Chondrocyte (in vitro differentiated cells): ENCODE measurements at regions not wholly inside any gene's neighbourhood (a gene's known extent, or its start where the extent isn't known, plus 50 kb on each side); places are given as distances from the start of the nearest gene placed in this dataset.
A peak's percentile ranks its signal among the peaks of the same experiment; 100 is the strongest.

Experiments
- DNase-seq: peaks from one replicate; pipeline ENCODE4 v3.0.0; 2021; ENCODE audit warnings: mixed read lengths, low spot score
- H3K27ac Mint-ChIP-seq: one replicate; pipeline ENCODE4 v1.8.0; 2021; ENCODE audit warnings: mild to moderate bottlenecking, moderate library complexity, mixed read lengths; ENCODE audit not compliant: unreplicated experiment
- H3K27me3 Mint-ChIP-seq: 2 replicates; pipeline ENCODE4 v1.8.0; 2021; ENCODE audit warnings: low read depth, mixed read lengths
- H3K36me3 Mint-ChIP-seq: 2 replicates; pipeline ENCODE4 v1.8.0; 2021; ENCODE audit warnings: low read depth, mixed read lengths
- H3K4me1 Mint-ChIP-seq: 2 replicates; pipeline ENCODE4 v1.8.0; 2021; ENCODE audit warnings: low read depth, mild to moderate bottlenecking, mixed read lengths
- H3K4me3 Mint-ChIP-seq: one replicate; pipeline ENCODE4 v1.8.0; 2021; ENCODE audit warnings: mild to moderate bottlenecking, moderate library complexity, mixed read lengths; ENCODE audit not compliant: unreplicated experiment
- H3K9me3 Mint-ChIP-seq: 2 replicates; pipeline ENCODE4 v1.8.0; 2021; ENCODE audit warnings: low read depth, mixed read lengths
- CTCF ChIP-seq: fragments of 200-600 bp; sonication (generic); IDR thresholded peaks from 2 replicates; pipeline ENCODE4 v1.5.0; 2021; ENCODE audit warnings: antibody characterized with exemption, mild to moderate bottlenecking, moderate library complexity

- no peak overlapping the region for H3K27ac Mint-ChIP-seq
- no peaks in the 10 kb centered on the region for H3K27me3 Mint-ChIP-seq
- no peak for TF ChIP-seq CTCF
- peaks cover 18% of the 10 kb centered on the region for H3K4me1 Mint-ChIP-seq
- H3K36me3 Mint-ChIP-seq = no peaks in the 10 kb centered on the region
- H3K9me3 Mint-ChIP-seq = peaks cover 1% of the 10 kb centered on the region
- no peak for DNase-seq
- no peak overlapping the region for H3K4me3 Mint-ChIP-seq
These were observed 457.8 kb upstream of the PCDH7 start for GRCh38 chr4:30262379-30262778.

- no peaks in the 10 kb centered on the region for H3K27me3 Mint-ChIP-seq
- no peak overlapping the region for H3K27ac Mint-ChIP-seq
- DNase-seq = peak; percentile 74
- H3K4me3 Mint-ChIP-seq = no peak overlapping the region
- no peak for TF ChIP-seq CTCF
- peaks cover 7% of the 10 kb centered on the region for H3K9me3 Mint-ChIP-seq
- peaks cover 18% of the 10 kb centered on the region for H3K4me1 Mint-ChIP-seq
- no peaks in the 10 kb centered on the region for H3K36me3 Mint-ChIP-seq
These were observed 455.7 kb upstream of the PCDH7 start for GRCh38 chr4:30264465-30264864.

- H3K4me3 Mint-ChIP-seq = no peak overlapping the region
- peaks cover 18% of the 10 kb centered on the region for H3K4me1 Mint-ChIP-seq
- no peaks in the 10 kb centered on the region for H3K36me3 Mint-ChIP-seq
- H3K27ac Mint-ChIP-seq = no peak overlapping the region
- no peaks in the 10 kb centered on the region for H3K27me3 Mint-ChIP-seq
- no peak for DNase-seq
- no peak for TF ChIP-seq CTCF
- H3K9me3 Mint-ChIP-seq = peaks cover 10% of the 10 kb centered on the region
These were observed 454.5 kb upstream of the PCDH7 start for GRCh38 chr4:30265716-30266115.

GRCh38 chr4:30268370-30268769 is 451.8 kb upstream of the PCDH7 start:
- Mint-ChIP-seq H3K4me1 (peaks cover 12% of the 10 kb centered on the region), H3K27me3 (no peaks in the 10 kb centered on the region), H3K4me3 (no peak overlapping the region), H3K36me3 (peaks cover 1% of the 10 kb centered on the region), H3K27ac (no peak overlapping the region), H3K9me3 (peaks cover 24% of the 10 kb centered on the region)
- DNase-seq = no peak
- TF ChIP-seq CTCF = no peak

- peak; percentile 71 for TF ChIP-seq CTCF
These were observed 450.3 kb upstream of the PCDH7 start for GRCh38 chr4:30269850-30270249.

More at GRCh38 chr4:30269850-30270249, 450.3 kb upstream of the PCDH7 start:
- H3K4me1 Mint-ChIP-seq = peaks cover 10% of the 10 kb centered on the region
- no peaks in the 10 kb centered on the region for H3K27me3 Mint-ChIP-seq
- H3K27ac Mint-ChIP-seq = no peak overlapping the region
- H3K9me3 Mint-ChIP-seq = peaks cover 27% of the 10 kb centered on the region
- H3K36me3 Mint-ChIP-seq = peaks cover 1% of the 10 kb centered on the region
- H3K4me3 Mint-ChIP-seq = no peak overlapping the region
- DNase-seq = no peak
